Keratinocyte (primary cell): ENCODE measurements at regions not wholly inside any gene's neighbourhood (a gene's known extent, or its start where the extent isn't known, plus 50 kb on each side); places are given as distances from the start of the nearest gene placed in this dataset.

ENCODE experiments used
- DNase-seq: peaks from one replicate; pipeline ENCODE4 v3.0.0-alpha.2; 2011; ENCODE audit warnings: low read depth, missing footprints, low spot score
- FAIRE-seq: peaks from 2 replicates; lab custom pipeline; 2011; peaks lifted over from hg19 to GRCh38; lab: Jason Lieb, UNC
- H2AFZ ChIP-seq: 2 replicates; pipeline ENCODE4 v1.6.0; 2012; ENCODE audit warnings: low read length, control low read depth, inconsistent platforms; ENCODE audit not compliant: control insufficient read depth
- H3K27ac ChIP-seq: 2 replicates; pipeline ENCODE4 v1.5.1; 2011; ENCODE audit warnings: low read length; ENCODE audit not compliant: control insufficient read depth, insufficient read depth
- H3K27me3 ChIP-seq: 3 replicates; pipeline ENCODE4 v1.6.0; 2011; ENCODE audit warnings: low read length; ENCODE audit not compliant: control insufficient read depth, insufficient read depth; ENCODE audit errors: extremely low read depth
- H3K36me3 ChIP-seq, 2 experiments: 2 replicates in 1 of 2; 3 replicates in 1 of 2; pipeline ENCODE4 v1.5.1; 2011; ENCODE audit warnings: low read length in 2 of 2, mild to moderate bottlenecking in 1 of 2; ENCODE audit not compliant: control insufficient read depth in 2 of 2, insufficient read depth in 2 of 2; ENCODE audit errors: extremely low read depth in 1 of 2
- H3K4me1 ChIP-seq: 3 replicates; pipeline ENCODE4 v1.5.1; 2011; ENCODE audit warnings: low read length; ENCODE audit not compliant: control insufficient read depth, insufficient read depth; ENCODE audit errors: extremely low read depth
- H3K4me2 ChIP-seq: 3 replicates; pipeline ENCODE4 v1.6.0; 2011; ENCODE audit warnings: low read depth, low read length; ENCODE audit not compliant: control insufficient read depth, insufficient read depth; ENCODE audit errors: extremely low read depth
- H3K4me3 ChIP-seq, 3 experiments: fragments of 200-600 bp in 1 of 3; sonication (generic) in 1 of 3; 2 replicates in 2 of 3; 3 replicates in 1 of 3; pipeline ENCODE4 v1.5.1; 2011 to 2016; ENCODE audit warnings: low read length in 3 of 3, mild to moderate bottlenecking in 3 of 3, control low read depth in 2 of 3, inconsistent platforms in 1 of 3, low read depth in 1 of 3, mixed read lengths in 1 of 3, mixed run types in 1 of 3, moderate library complexity in 1 of 3; ENCODE audit not compliant: control insufficient read depth in 2 of 3, insufficient read depth in 2 of 3; ENCODE audit errors: extremely low read depth in 1 of 3
- H3K79me2 ChIP-seq: 2 replicates; pipeline ENCODE4 v1.6.0; 2012; ENCODE audit warnings: low read length; ENCODE audit not compliant: control insufficient read depth, insufficient read depth
- H3K9ac ChIP-seq: 3 replicates; pipeline ENCODE4 v1.6.0; 2011; ENCODE audit warnings: low read length; ENCODE audit not compliant: control insufficient read depth, insufficient read depth; ENCODE audit errors: extremely low read depth
- H3K9me1 ChIP-seq: 3 replicates; pipeline ENCODE4 v1.6.0; 2011; ENCODE audit warnings: low read length; ENCODE audit not compliant: control insufficient read depth, insufficient read depth; ENCODE audit errors: extremely low read depth
- H3K9me3 ChIP-seq: 2 replicates; pipeline ENCODE4 v1.5.1; 2012; ENCODE audit warnings: low read depth, low read length; ENCODE audit not compliant: control insufficient read depth
- H4K20me1 ChIP-seq: 3 replicates; pipeline ENCODE4 v1.6.0; 2011; ENCODE audit warnings: low read length; ENCODE audit not compliant: control insufficient read depth, insufficient read depth; ENCODE audit errors: extremely low read depth
- EZH2 ChIP-seq: IDR thresholded peaks from one replicate; pipeline ENCODE4 v1.6.1; 2012; ENCODE audit warnings: inconsistent platforms, mild to moderate bottlenecking, low read length, moderate library complexity
- dilution Hi-C: fragments of 300-500 bp; cut with MboI; formaldehyde crosslinking; loops from one replicate; pipeline ENCODE4 v1.7.0; 2020; ENCODE audit warnings: low sequenced_read_pairs; ENCODE audit not compliant: extremely low pct_ligation_motif_present
- TF ChIP-seq, protein P1 (sequence below), 3 experiments: IDR thresholded peaks in 1 of 3; conservative IDR thresholded peaks in 1 of 3; optimal IDR thresholded peaks in 1 of 3; 2 replicates in 2 of 3; 3 replicates in 1 of 3; pipeline versions ENCODE3 to v1.5.1; 2011; ENCODE audit warnings: low read length in 3 of 3, mild to moderate bottlenecking in 3 of 3, moderate library complexity in 2 of 3, control low read depth in 1 of 3, inconsistent platforms in 1 of 3; ENCODE audit not compliant: insufficient read depth in 2 of 3; ENCODE audit errors: extremely low read depth in 1 of 3

- Histone ChIP-seq H3K36me3 (no peaks in the 10 kb centered on the region), H4K20me1 (no peaks in the 10 kb centered on the region), H3K4me3 (no peak overlapping the region), H3K79me2 (no peaks in the 10 kb centered on the region), H3K9me1 (no peaks in the 10 kb centered on the region), H3K4me2 (no peak overlapping the region), H3K27me3 (no peaks in the 10 kb centered on the region), H3K9me3 (no peaks in the 10 kb centered on the region), H3K27ac (no peak overlapping the region), H3K9ac (no peak overlapping the region), H3K4me1 (no peaks in the 10 kb centered on the region), H2AFZ (no peak overlapping the region)
- DNase-seq (no peak), FAIRE-seq (no peak)
- dilution Hi-C loops: no loop called here
- no peak for TF ChIP-seq EZH2
- TF ChIP-seq, protein P1, sequence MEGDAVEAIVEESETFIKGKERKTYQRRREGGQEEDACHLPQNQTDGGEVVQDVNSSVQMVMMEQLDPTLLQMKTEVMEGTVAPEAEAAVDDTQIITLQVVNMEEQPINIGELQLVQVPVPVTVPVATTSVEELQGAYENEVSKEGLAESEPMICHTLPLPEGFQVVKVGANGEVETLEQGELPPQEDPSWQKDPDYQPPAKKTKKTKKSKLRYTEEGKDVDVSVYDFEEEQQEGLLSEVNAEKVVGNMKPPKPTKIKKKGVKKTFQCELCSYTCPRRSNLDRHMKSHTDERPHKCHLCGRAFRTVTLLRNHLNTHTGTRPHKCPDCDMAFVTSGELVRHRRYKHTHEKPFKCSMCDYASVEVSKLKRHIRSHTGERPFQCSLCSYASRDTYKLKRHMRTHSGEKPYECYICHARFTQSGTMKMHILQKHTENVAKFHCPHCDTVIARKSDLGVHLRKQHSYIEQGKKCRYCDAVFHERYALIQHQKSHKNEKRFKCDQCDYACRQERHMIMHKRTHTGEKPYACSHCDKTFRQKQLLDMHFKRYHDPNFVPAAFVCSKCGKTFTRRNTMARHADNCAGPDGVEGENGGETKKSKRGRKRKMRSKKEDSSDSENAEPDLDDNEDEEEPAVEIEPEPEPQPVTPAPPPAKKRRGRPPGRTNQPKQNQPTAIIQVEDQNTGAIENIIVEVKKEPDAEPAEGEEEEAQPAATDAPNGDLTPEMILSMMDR (optimal IDR thresholded peaks at IDR 0.05 in 1 of 3, IDR thresholded peaks at IDR 0.05 in 1 of 3, conservative IDR thresholded peaks at IDR 0.05 in 1 of 3; ENCODE audit: extremely low read depth in 1 of 3, insufficient read depth in 2 of 3, low read length in 3 of 3): no peak
Measured at GRCh38 chr4:158043971-158044618, 128.7 kb downstream of the GASK1B start.

- no peak for DNase-seq
Measured at GRCh38 chr4:158042591-158043030, 130.2 kb downstream of the GASK1B start.

More at GRCh38 chr4:158042591-158043030, 130.2 kb downstream of the GASK1B start:
- no peaks in the 10 kb centered on the region for H4K20me1 ChIP-seq
- no peak overlapping the region for H3K9ac ChIP-seq
- H3K36me3 ChIP-seq: no peaks in the 10 kb centered on the region
- no peak overlapping the region for H3K4me2 ChIP-seq
- TF ChIP-seq EZH2: no peak
- TF ChIP-seq, protein P1 (optimal IDR thresholded peaks at IDR 0.05 in 1 of 3, IDR thresholded peaks at IDR 0.05 in 1 of 3, conservative IDR thresholded peaks at IDR 0.05 in 1 of 3; ENCODE audit: extremely low read depth in 1 of 3, insufficient read depth in 2 of 3, low read length in 3 of 3): no peak
- H3K9me3 ChIP-seq: no peaks in the 10 kb centered on the region
- no peak overlapping the region for H2AFZ ChIP-seq
- H3K27me3 ChIP-seq: no peaks in the 10 kb centered on the region
- dilution Hi-C loops: no loop called here
- H3K27ac ChIP-seq: no peak overlapping the region
- H3K4me3 ChIP-seq: no peak overlapping the region
- no peaks in the 10 kb centered on the region for H3K4me1 ChIP-seq
- peak; percentile 53 for FAIRE-seq
- H3K9me1 ChIP-seq: no peaks in the 10 kb centered on the region
- no peaks in the 10 kb centered on the region for H3K79me2 ChIP-seq
